Nephron (organoid): ENCODE measurements at regions not wholly inside any gene's neighbourhood (a gene's known extent, or its start where the extent isn't known, plus 50 kb on each side); places are given as distances from the start of the nearest gene placed in this dataset.
A peak's percentile ranks its signal among the peaks of the same experiment; 100 is the strongest.

ENCODE experiments used
- H3K27ac Mint-ChIP-seq, 3 experiments: 2 replicates each; pipeline ENCODE4 v1.8.0; 2020; ENCODE audit warnings: mixed read lengths in 3 of 3, mild to moderate bottlenecking in 2 of 3, moderate library complexity in 1 of 3
- H3K27me3 Mint-ChIP-seq: 2 replicates; pipeline ENCODE4 v1.8.0; 2021; ENCODE audit warnings: low read depth, mild to moderate bottlenecking, moderate library complexity, mixed read lengths
- H3K36me3 Mint-ChIP-seq: 2 replicates; pipeline ENCODE4 v1.8.0; 2020; ENCODE audit warnings: low read depth, mixed read lengths
- H3K4me1 Mint-ChIP-seq: 2 replicates; pipeline ENCODE4 v1.8.0; 2020; ENCODE audit warnings: mixed read lengths
- H3K4me3 Mint-ChIP-seq, 3 experiments: 2 replicates each; pipeline ENCODE4 v1.8.0; 2020; ENCODE audit warnings: mild to moderate bottlenecking in 3 of 3, mixed read lengths in 3 of 3, moderate library complexity in 2 of 3
- H3K9me3 Mint-ChIP-seq: 2 replicates; pipeline ENCODE4 v1.8.0; 2020; ENCODE audit warnings: mixed read lengths
- CTCF ChIP-seq, 3 experiments: fragments of 200-600 bp; sonication (generic); IDR thresholded peaks; one replicate each; pipeline ENCODE4 v1.5.0; 2021; ENCODE audit warnings: antibody characterized with exemption in 3 of 3; ENCODE audit not compliant: unreplicated experiment in 3 of 3

GRCh38 chr5:159456722-159457465, 126.6 kb upstream of the IL12B start:
- H3K36me3 Mint-ChIP-seq = no peaks in the 10 kb centered on the region
- H3K4me1 Mint-ChIP-seq = peaks cover 13% of the 10 kb centered on the region
- no peaks in the 10 kb centered on the region for H3K9me3 Mint-ChIP-seq
- peaks cover 53% of the 10 kb centered on the region for H3K27me3 Mint-ChIP-seq
- no peak overlapping the region for H3K27ac Mint-ChIP-seq
- TF ChIP-seq CTCF (IDR thresholded peaks at IDR 0.05; ENCODE audit: unreplicated experiment in 3 of 3) = no peak
- H3K4me3 Mint-ChIP-seq = no peak overlapping the region

GRCh38 chr5:159458217-159458711, 128.0 kb upstream of the IL12B start:
- Mint-ChIP-seq H3K27me3 (peaks cover 44% of the 10 kb centered on the region), H3K4me1 (peaks cover 26% of the 10 kb centered on the region), H3K27ac (no peak overlapping the region), H3K36me3 (no peaks in the 10 kb centered on the region), H3K9me3 (no peaks in the 10 kb centered on the region), H3K4me3 (no peak overlapping the region)
- no peak for TF ChIP-seq CTCF (IDR thresholded peaks at IDR 0.05; ENCODE audit: unreplicated experiment in 3 of 3)

- Mint-ChIP-seq H3K27ac (no peak overlapping the region), H3K27me3 (peaks cover 44% of the 10 kb centered on the region), H3K9me3 (no peaks in the 10 kb centered on the region), H3K36me3 (no peaks in the 10 kb centered on the region), H3K4me1 (peaks cover 26% of the 10 kb centered on the region), H3K4me3 (no peak overlapping the region)
- no peak for TF ChIP-seq CTCF (IDR thresholded peaks at IDR 0.05; ENCODE audit: unreplicated experiment in 3 of 3)
These were observed 128.9 kb upstream of the IL12B start for GRCh38 chr5:159459132-159459627.

- Mint-ChIP-seq H3K4me1 (peaks cover 26% of the 10 kb centered on the region), H3K9me3 (no peaks in the 10 kb centered on the region), H3K27ac (peak overlapping the region in 1 of 3 experiments; percentile 20), H3K27me3 (peaks cover 40% of the 10 kb centered on the region), H3K4me3 (no peak overlapping the region), H3K36me3 (no peaks in the 10 kb centered on the region)
- TF ChIP-seq CTCF (IDR thresholded peaks at IDR 0.05; ENCODE audit: unreplicated experiment in 3 of 3) = no peak
These were observed 129.8 kb upstream of the IL12B start for GRCh38 chr5:159459951-159460538.

GRCh38 chr5:159463590-159464321, 133.5 kb upstream of the IL12B start:
- no peak for TF ChIP-seq CTCF (IDR thresholded peaks at IDR 0.05; ENCODE audit: unreplicated experiment in 3 of 3)
- Mint-ChIP-seq H3K27me3 (peaks cover 25% of the 10 kb centered on the region), H3K36me3 (no peaks in the 10 kb centered on the region), H3K27ac (no peak overlapping the region), H3K9me3 (no peaks in the 10 kb centered on the region), H3K4me1 (peaks cover 26% of the 10 kb centered on the region), H3K4me3 (no peak overlapping the region)
